SK-N-SH (cell line): ENCODE measurements at regions not wholly inside any gene's neighbourhood (a gene's known extent, or its start where the extent isn't known, plus 50 kb on each side); places are given as distances from the start of the nearest gene placed in this dataset.

Experiments
- CTCF ChIA-PET: fragments of 300-600, 350-600 bp; formaldehyde crosslinking; extraction: SDS; loops from one replicate; lab custom pipeline; 2021; lab: Yijun Ruan, JAX
- POLR2A ChIA-PET: fragments of 350-600 bp; sonication (Branson Sonifier 250); formaldehyde crosslinking; extraction: SDS; loops from one replicate; lab custom pipeline; 2020; ENCODE audit warnings: antibody characterized with exemption, inconsistent platforms; lab: Yijun Ruan, JAX
- DNase-seq: peaks from one replicate; pipeline ENCODE4 v3.0.0; 2012
- H2AFZ ChIP-seq: fragments of 200-600 bp; sonication (generic); 2 replicates; pipeline ENCODE4 v1.8.1; 2016; ENCODE audit warnings: antibody characterized with exemption, mild to moderate bottlenecking, low read depth
- H3F3A ChIP-seq: fragments of 200-600 bp; sonication (generic); replicated peaks from 2 replicates; pipeline ENCODE3; 2016; ENCODE audit warnings: antibody characterized with exemption, mild to moderate bottlenecking; ENCODE audit not compliant: insufficient read depth
- H3K27ac ChIP-seq, 2 experiments: fragments of 200-500 bp in 1 of 2; fragments of 200-600 bp in 1 of 2; sonication (Bioruptor generic) in 1 of 2; sonication (generic), shearing (Covaris generic) in 1 of 2; 2 replicates each; pipeline versions ENCODE4 v1.5.1 to v1.6.1; 2014 to 2016; ENCODE audit warnings: low read depth in 2 of 2, inconsistent platforms in 1 of 2, low read length in 1 of 2, mild to moderate bottlenecking in 1 of 2, mixed read lengths in 1 of 2
- H3K27me3 ChIP-seq: fragments of 200-600 bp; sonication (generic), shearing (Covaris generic); 2 replicates; pipeline ENCODE4 v1.6.1; 2016; ENCODE audit warnings: mixed run types; ENCODE audit not compliant: insufficient read depth
- H3K36me3 ChIP-seq, 2 experiments: fragments of 200-500 bp in 1 of 2; fragments of 200-600 bp in 1 of 2; sonication (Bioruptor generic) in 1 of 2; sonication (generic) in 1 of 2; replicated peaks in 1 of 2; 2 replicates each; pipeline versions ENCODE3 to v1.5.1; 2014 to 2016; ENCODE audit warnings: low read length in 1 of 2, mild to moderate bottlenecking in 1 of 2; ENCODE audit not compliant: insufficient read depth in 2 of 2, control insufficient read depth in 1 of 2
- H3K4me1 ChIP-seq, 2 experiments: fragments of 200-500 bp in 1 of 2; fragments of 200-600 bp in 1 of 2; sonication (Bioruptor generic) in 1 of 2; sonication (generic), shearing (Covaris generic) in 1 of 2; 2 replicates each; pipeline versions ENCODE4 v1.5.1 to v1.6.1; 2014 to 2016; ENCODE audit warnings: low read depth in 1 of 2, low read length in 1 of 2, mixed run types in 1 of 2; ENCODE audit not compliant: insufficient read depth in 2 of 2, control insufficient read depth in 1 of 2
- H3K4me2 ChIP-seq: fragments of 200-600 bp; sonication (generic), shearing (Covaris generic); 2 replicates; pipeline ENCODE4 v1.6.1; 2017; ENCODE audit warnings: mixed run types
- H3K4me3 ChIP-seq, 2 experiments: fragments of 200-500 bp in 1 of 2; fragments of 200-600 bp in 1 of 2; sonication (Bioruptor generic) in 1 of 2; sonication (generic), shearing (Covaris generic) in 1 of 2; 2 replicates each; pipeline versions ENCODE4 v1.5.1 to v1.8.1; 2014 to 2016; ENCODE audit warnings: low read depth in 2 of 2, inconsistent platforms in 1 of 2, low read length in 1 of 2, mild to moderate bottlenecking in 1 of 2, mixed read lengths in 1 of 2, moderate library complexity in 1 of 2
- H3K79me2 ChIP-seq: fragments of 200-600 bp; sonication (generic); 2 replicates; pipeline ENCODE4 v1.8.1; 2017; ENCODE audit warnings: mild to moderate bottlenecking; ENCODE audit not compliant: insufficient read depth
- H3K9ac ChIP-seq: fragments of 200-600 bp; sonication (generic); 2 replicates; pipeline ENCODE4 v1.6.1; 2017; ENCODE audit warnings: mixed run types
- H3K9me2 ChIP-seq: fragments of 200-600 bp; sonication (generic); 2 replicates; pipeline ENCODE4 v1.6.1; 2017; ENCODE audit warnings: mixed run types
- H3K9me3 ChIP-seq: fragments of 200-600 bp; sonication (generic); 2 replicates; pipeline ENCODE4 v1.6.1; 2017; ENCODE audit warnings: mixed run types, mild to moderate bottlenecking, moderate library complexity
- H4K20me1 ChIP-seq: fragments of 200-600 bp; sonication (generic); 2 replicates; pipeline ENCODE4 v1.6.1; 2017; ENCODE audit warnings: mild to moderate bottlenecking, mixed run types; ENCODE audit not compliant: insufficient read depth
- CHD2 ChIP-seq: fragments of 150-350 bp; IDR thresholded peaks from 2 replicates; pipeline ENCODE4 v1.6.1; 2018; ENCODE audit warnings: low read length; ENCODE audit not compliant: partially characterized antibody
- FOSL2 ChIP-seq: IDR thresholded peaks from 2 replicates; pipeline ENCODE4 v1.4.0; 2012; ENCODE audit warnings: low read depth, mild to moderate bottlenecking, moderate library complexity, borderline replicate concordance
- FOXM1 ChIP-seq: IDR thresholded peaks from 2 replicates; pipeline ENCODE4 v1.4.0; 2012; ENCODE audit warnings: low read depth, mild to moderate bottlenecking
- IRF3 ChIP-seq: fragments of 150-350 bp; IDR thresholded peaks from 2 replicates; pipeline ENCODE4 v1.6.1; 2016; ENCODE audit warnings: mild to moderate bottlenecking, low read depth, low read length
- JUND ChIP-seq: IDR thresholded peaks from 2 replicates; pipeline ENCODE4 v1.4.0; 2012
- MAX ChIP-seq: IDR thresholded peaks from 2 replicates; pipeline ENCODE4 v1.4.0; 2012; ENCODE audit warnings: low read depth
- NFIC ChIP-seq: IDR thresholded peaks from 2 replicates; pipeline ENCODE4 v1.4.0; 2012; ENCODE audit warnings: borderline replicate concordance
- POLR2AphosphoS5 ChIP-seq: IDR thresholded peaks from 2 replicates; pipeline ENCODE4 v1.6.1; 2012; ENCODE audit warnings: low read depth, low read length
- RCOR1 ChIP-seq: fragments of 150-350 bp; IDR thresholded peaks from 2 replicates; pipeline ENCODE4 v1.6.1; 2017; ENCODE audit warnings: antibody characterized with exemption, low read length
- RXRA ChIP-seq: IDR thresholded peaks from 2 replicates; pipeline ENCODE4 v1.4.0; 2012; ENCODE audit warnings: low read depth, mild to moderate bottlenecking, borderline replicate concordance
- TCF12 ChIP-seq: IDR thresholded peaks from 2 replicates; pipeline ENCODE4 v1.4.0; 2012
- TEAD4 ChIP-seq: IDR thresholded peaks from 2 replicates; pipeline ENCODE4 v1.4.0; 2012; ENCODE audit warnings: mild to moderate bottlenecking, borderline replicate concordance; ENCODE audit not compliant: insufficient read depth
- USF1 ChIP-seq: IDR thresholded peaks from 2 replicates; pipeline ENCODE4 v1.4.0; 2012; ENCODE audit warnings: low read depth, borderline replicate concordance
- ZBTB33 ChIP-seq: IDR thresholded peaks from 2 replicates; pipeline ENCODE4 v1.4.0; 2012; ENCODE audit warnings: low read depth, borderline replicate concordance
- WGBS: methylation state at CpG from one replicate; pipeline ENCODE4 v1.1.6; 2017; ENCODE audit warnings: low lambda C conversion rate; 5-methylcytosine and 5-hydroxymethylcytosine counted together

GRCh38 chr5:93294199-93294598, 286.8 kb downstream of the NR2F1-AS1 start (continued):
- TF ChIP-seq FOSL2 (no peak), CHD2 (no peak), JUND (no peak), MAX (no peak), FOXM1 (no peak), NFIC (no peak)

GRCh38 chr5:93289942-93290341, 291.1 kb downstream of the NR2F1-AS1 start:
- H3K4me1 ChIP-seq: no peaks in the 10 kb centered on the region
- no peaks in the 10 kb centered on the region for H3F3A ChIP-seq
- H3K9me2 ChIP-seq: no peaks in the 10 kb centered on the region
- no peak overlapping the region for H3K9ac ChIP-seq
- no peak overlapping the region for H3K4me2 ChIP-seq
- H3K27me3 ChIP-seq: no peaks in the 10 kb centered on the region
- no peaks in the 10 kb centered on the region for H3K36me3 ChIP-seq
- ChIA-PET CTCF (no interaction called here), POLR2A (no interaction called here)
- DNase-seq: no peak
- H3K27ac ChIP-seq: no peak overlapping the region
- no peaks in the 10 kb centered on the region for H4K20me1 ChIP-seq
- peaks cover 6% of the 10 kb centered on the region for H3K9me3 ChIP-seq
- no peak for TF ChIP-seq JUND
- TF ChIP-seq FOSL2: no peak
- TF ChIP-seq RXRA: no peak
- no peak for TF ChIP-seq NFIC
- no peak for TF ChIP-seq RCOR1
- TF ChIP-seq USF1: no peak
- TF ChIP-seq TCF12: no peak
- no peak for TF ChIP-seq TEAD4
- TF ChIP-seq IRF3: no peak
- no peak for TF ChIP-seq ZBTB33
- TF ChIP-seq POLR2AphosphoS5: no peak
- H3K79me2 ChIP-seq: no peaks in the 10 kb centered on the region
- H3K4me3 ChIP-seq: no peak overlapping the region
- 95% methylated on average over 2 of the region's 2 CpGs for WGBS
- no peak overlapping the region for H2AFZ ChIP-seq
